Liver (tissue), 8 donors: ENCODE measurements at regions not wholly inside any gene's neighbourhood (a gene's known extent, or its start where the extent isn't known, plus 50 kb on each side); places are given as distances from the start of the nearest gene placed in this dataset.

ENCODE experiments used
- DNase-seq: peaks from one replicate; pipeline ENCODE4 v3.0.0-alpha.2; 2017; ENCODE audit warnings: low spot score
- H3K27ac ChIP-seq, 2 donors: one replicate each; pipeline ENCODE4 v1.7.0; 2013; ENCODE audit warnings: inconsistent platforms in 2 of 2, low read length in 2 of 2, control low read depth in 1 of 2, low read depth in 1 of 2, mild to moderate bottlenecking in 1 of 2
- H3K27me3 ChIP-seq, 4 donors: one replicate each; pipeline versions ENCODE4 v1.6.1 to v1.7.0; 2013; ENCODE audit warnings: low read length in 3 of 4, inconsistent platforms in 1 of 4, mild to moderate bottlenecking in 1 of 4, moderate library complexity in 1 of 4; ENCODE audit not compliant: control insufficient read depth in 4 of 4, insufficient read depth in 4 of 4
- H3K36me3 ChIP-seq, 4 donors: one replicate each; pipeline versions ENCODE4 v1.6.1 to v1.7.0; 2013; ENCODE audit warnings: low read length in 3 of 4, mild to moderate bottlenecking in 3 of 4, low read depth in 1 of 4, moderate library complexity in 1 of 4; ENCODE audit not compliant: control insufficient read depth in 4 of 4, insufficient read depth in 3 of 4
- H3K4me1 ChIP-seq, 4 donors: one replicate each; pipeline versions ENCODE4 v1.6.1 to v1.7.0; 2013; ENCODE audit warnings: low read length in 3 of 4, mild to moderate bottlenecking in 3 of 4, moderate library complexity in 1 of 4; ENCODE audit not compliant: control insufficient read depth in 4 of 4, insufficient read depth in 4 of 4
- H3K4me3 ChIP-seq, 3 donors: one replicate each; pipeline versions ENCODE4 v1.6.1 to v1.7.0; 2013; ENCODE audit warnings: low read length in 3 of 3, control low read depth in 1 of 3, low read depth in 1 of 3, mild to moderate bottlenecking in 1 of 3
- H3K9ac ChIP-seq, 2 donors: one replicate each; pipeline ENCODE4 v1.7.0; 2013; ENCODE audit warnings: low read length in 2 of 2, mild to moderate bottlenecking in 2 of 2, moderate library complexity in 2 of 2, control low read depth in 1 of 2, low read depth in 1 of 2
- H3K9me3 ChIP-seq, 4 donors: one replicate each; pipeline versions ENCODE4 v1.6.1 to v1.7.0; 2013; ENCODE audit warnings: low read length in 3 of 4; ENCODE audit not compliant: control insufficient read depth in 4 of 4
- FOXA1 ChIP-seq: IDR thresholded peaks from 2 replicates; pipeline ENCODE4 v1.6.1; 2016; ENCODE audit warnings: antibody characterized with exemption
- FOXA2 ChIP-seq: IDR thresholded peaks from 2 replicates; pipeline ENCODE4 v1.6.1; 2016; ENCODE audit warnings: antibody characterized with exemption
- GABPA ChIP-seq, 2 donors: IDR thresholded peaks in 1 of 2; conservative IDR thresholded peaks in 1 of 2; 2 replicates each; pipeline ENCODE4 v1.6.1; 2016; ENCODE audit warnings: antibody characterized with exemption in 2 of 2, mild to moderate bottlenecking in 1 of 2, moderate library complexity in 1 of 2
- HNF4A ChIP-seq, 2 donors: conservative IDR thresholded peaks; 2 replicates each; pipeline ENCODE4 v1.6.1; 2016; ENCODE audit warnings: antibody characterized with exemption in 2 of 2, mild to moderate bottlenecking in 2 of 2
- HNF4G ChIP-seq: IDR thresholded peaks from 2 replicates; pipeline ENCODE4 v1.6.1; 2016; ENCODE audit warnings: antibody characterized with exemption
- JUND ChIP-seq, 2 donors: IDR thresholded peaks; 2 replicates each; pipeline ENCODE4 v1.6.1; 2016; ENCODE audit warnings: antibody characterized with exemption in 2 of 2
- NR2F2 ChIP-seq: IDR thresholded peaks from 2 replicates; pipeline ENCODE4 v1.6.1; 2016; ENCODE audit warnings: antibody characterized with exemption
- RAD21 ChIP-seq, 2 donors: IDR thresholded peaks; 2 replicates each; pipeline ENCODE4 v1.6.1; 2016; ENCODE audit warnings: antibody characterized with exemption in 2 of 2, mild to moderate bottlenecking in 2 of 2
- RXRA ChIP-seq, 2 donors: IDR thresholded peaks; 2 replicates each; pipeline ENCODE4 v1.6.1; 2017 to 2018; ENCODE audit warnings: antibody characterized with exemption in 2 of 2, mild to moderate bottlenecking in 1 of 2
- SP1 ChIP-seq: IDR thresholded peaks from 2 replicates; pipeline ENCODE4 v1.6.1; 2018; ENCODE audit warnings: antibody characterized with exemption, mild to moderate bottlenecking
- TAF1 ChIP-seq: conservative IDR thresholded peaks from 2 replicates; pipeline ENCODE4 v1.6.1; 2016; ENCODE audit warnings: antibody characterized with exemption, mild to moderate bottlenecking
- YY1 ChIP-seq: IDR thresholded peaks from 2 replicates; pipeline ENCODE4 v1.6.1; 2016; ENCODE audit warnings: antibody characterized with exemption, mild to moderate bottlenecking
- WGBS: extraction: QIAGEN DNeasy Blood & Tissue Kit; methylation state at CpG from one replicate; pipeline ENCODE4 v1.1.7; 2013; 5-methylcytosine and 5-hydroxymethylcytosine counted together
- TF ChIP-seq, protein P1 (sequence below): IDR thresholded peaks from 2 replicates; pipeline ENCODE4 v1.6.1; 2016; ENCODE audit warnings: antibody characterized with exemption, mild to moderate bottlenecking
- TF ChIP-seq, protein P2 (sequence below): IDR thresholded peaks from 2 replicates; pipeline ENCODE4 v1.6.1; 2016; ENCODE audit warnings: antibody characterized with exemption
- TF ChIP-seq, protein P3 (sequence below): IDR thresholded peaks from 2 replicates; pipeline ENCODE4 v1.6.1; 2016; ENCODE audit warnings: antibody characterized with exemption
- TF ChIP-seq, protein P4 (sequence below): fragments of 150-350 bp; IDR thresholded peaks from 2 replicates; pipeline ENCODE4 v1.5.1; 2017; ENCODE audit warnings: improper control_type of control experiment, low read depth, low read length; ENCODE audit not compliant: missing input control
- donor health status: healthy.
- donor health status: healthy.
- donor health status: healthy.
- donor health status: healthy.
- donor health status: healthy.

DNA sequence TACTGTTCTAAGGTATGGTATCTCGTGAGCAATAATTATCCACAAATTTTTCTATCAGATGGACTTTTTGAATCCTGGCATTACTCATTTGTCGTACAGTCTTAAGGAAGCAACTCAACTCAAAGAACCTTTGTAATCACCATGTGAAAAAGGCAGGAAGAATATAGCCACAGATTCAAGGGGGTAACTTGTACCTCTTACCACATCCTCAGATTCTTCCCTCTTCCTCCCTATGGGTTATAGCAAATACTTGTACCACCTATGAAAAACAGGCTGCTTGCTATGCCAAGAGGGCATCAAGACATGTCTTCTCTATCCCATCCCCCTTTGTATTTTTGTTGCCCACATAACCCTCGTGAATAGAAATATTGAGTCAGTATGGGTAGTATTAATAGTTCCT is 616.6 kb upstream of the USP24 start:
- no peaks in the 10 kb centered on the region for H3K36me3 ChIP-seq
- no peak for DNase-seq
- no peak overlapping the region for H3K27ac ChIP-seq
- no peaks in the 10 kb centered on the region for H3K27me3 ChIP-seq
- TF ChIP-seq, protein P1, sequence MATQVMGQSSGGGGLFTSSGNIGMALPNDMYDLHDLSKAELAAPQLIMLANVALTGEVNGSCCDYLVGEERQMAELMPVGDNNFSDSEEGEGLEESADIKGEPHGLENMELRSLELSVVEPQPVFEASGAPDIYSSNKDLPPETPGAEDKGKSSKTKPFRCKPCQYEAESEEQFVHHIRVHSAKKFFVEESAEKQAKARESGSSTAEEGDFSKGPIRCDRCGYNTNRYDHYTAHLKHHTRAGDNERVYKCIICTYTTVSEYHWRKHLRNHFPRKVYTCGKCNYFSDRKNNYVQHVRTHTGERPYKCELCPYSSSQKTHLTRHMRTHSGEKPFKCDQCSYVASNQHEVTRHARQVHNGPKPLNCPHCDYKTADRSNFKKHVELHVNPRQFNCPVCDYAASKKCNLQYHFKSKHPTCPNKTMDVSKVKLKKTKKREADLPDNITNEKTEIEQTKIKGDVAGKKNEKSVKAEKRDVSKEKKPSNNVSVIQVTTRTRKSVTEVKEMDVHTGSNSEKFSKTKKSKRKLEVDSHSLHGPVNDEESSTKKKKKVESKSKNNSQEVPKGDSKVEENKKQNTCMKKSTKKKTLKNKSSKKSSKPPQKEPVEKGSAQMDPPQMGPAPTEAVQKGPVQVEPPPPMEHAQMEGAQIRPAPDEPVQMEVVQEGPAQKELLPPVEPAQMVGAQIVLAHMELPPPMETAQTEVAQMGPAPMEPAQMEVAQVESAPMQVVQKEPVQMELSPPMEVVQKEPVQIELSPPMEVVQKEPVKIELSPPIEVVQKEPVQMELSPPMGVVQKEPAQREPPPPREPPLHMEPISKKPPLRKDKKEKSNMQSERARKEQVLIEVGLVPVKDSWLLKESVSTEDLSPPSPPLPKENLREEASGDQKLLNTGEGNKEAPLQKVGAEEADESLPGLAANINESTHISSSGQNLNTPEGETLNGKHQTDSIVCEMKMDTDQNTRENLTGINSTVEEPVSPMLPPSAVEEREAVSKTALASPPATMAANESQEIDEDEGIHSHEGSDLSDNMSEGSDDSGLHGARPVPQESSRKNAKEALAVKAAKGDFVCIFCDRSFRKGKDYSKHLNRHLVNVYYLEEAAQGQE = no peak
- TF ChIP-seq FOXA1 = no peak
- no peak for TF ChIP-seq SP1
- TF ChIP-seq RXRA (IDR thresholded peaks at IDR 0.05) = no peak
- no peak for TF ChIP-seq HNF4A (conservative IDR thresholded peaks at IDR 0.05)
- no peak for TF ChIP-seq HNF4G
- TF ChIP-seq, protein P2, sequence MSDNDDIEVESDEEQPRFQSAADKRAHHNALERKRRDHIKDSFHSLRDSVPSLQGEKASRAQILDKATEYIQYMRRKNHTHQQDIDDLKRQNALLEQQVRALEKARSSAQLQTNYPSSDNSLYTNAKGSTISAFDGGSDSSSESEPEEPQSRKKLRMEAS = no peak
- TF ChIP-seq, protein P3, sequence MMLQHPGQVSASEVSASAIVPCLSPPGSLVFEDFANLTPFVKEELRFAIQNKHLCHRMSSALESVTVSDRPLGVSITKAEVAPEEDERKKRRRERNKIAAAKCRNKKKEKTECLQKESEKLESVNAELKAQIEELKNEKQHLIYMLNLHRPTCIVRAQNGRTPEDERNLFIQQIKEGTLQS = no peak
- no peak for TF ChIP-seq TAF1
- H3K4me3 ChIP-seq = no peak overlapping the region
- no peak overlapping the region for H3K9ac ChIP-seq
- whole genome bisulfite sequencing = 79% methylated on average over 3 of the region's 3 CpGs
- H3K4me1 ChIP-seq = peaks cover 0 to 2% (median 0%) of the 10 kb centered on the region in 4 donors
- H3K9me3 ChIP-seq = no peaks in the 10 kb centered on the region

DNA sequence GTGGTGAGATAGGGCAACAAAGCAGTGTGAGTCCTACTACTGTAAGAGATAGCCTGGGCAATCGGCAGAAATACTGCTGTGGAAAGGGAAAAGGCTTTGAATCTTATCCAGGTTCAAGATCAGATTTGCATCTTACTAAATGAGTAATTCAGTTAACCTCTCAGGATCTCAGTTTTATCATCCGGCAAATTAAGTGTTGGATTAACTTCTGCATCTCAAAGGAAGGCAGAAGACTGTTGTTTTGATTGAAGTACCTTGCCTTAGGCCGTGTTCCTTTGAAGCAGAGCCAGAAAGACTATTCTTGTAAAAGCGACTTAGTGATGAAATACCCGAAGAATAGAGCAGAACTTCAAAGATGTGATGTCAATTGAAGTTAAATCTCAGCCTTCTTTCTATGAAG is 612.9 kb upstream of the USP24 start:
- 84% methylated on average over 5 of the region's 5 CpGs for WGBS
- Histone ChIP-seq H3K4me1 (peaks cover 0 to 2% (median 0%) of the 10 kb centered on the region in 4 donors), H3K27me3 (no peaks in the 10 kb centered on the region), H3K27ac (no peak overlapping the region), H3K9me3 (no peaks in the 10 kb centered on the region), H3K4me3 (no peak overlapping the region), H3K9ac (no peak overlapping the region), H3K36me3 (no peaks in the 10 kb centered on the region)
- no peak for DNase-seq
- no peak for TF ChIP-seq TAF1
- no peak for TF ChIP-seq YY1
- TF ChIP-seq JUND (IDR thresholded peaks at IDR 0.05) = no peak

DNA sequence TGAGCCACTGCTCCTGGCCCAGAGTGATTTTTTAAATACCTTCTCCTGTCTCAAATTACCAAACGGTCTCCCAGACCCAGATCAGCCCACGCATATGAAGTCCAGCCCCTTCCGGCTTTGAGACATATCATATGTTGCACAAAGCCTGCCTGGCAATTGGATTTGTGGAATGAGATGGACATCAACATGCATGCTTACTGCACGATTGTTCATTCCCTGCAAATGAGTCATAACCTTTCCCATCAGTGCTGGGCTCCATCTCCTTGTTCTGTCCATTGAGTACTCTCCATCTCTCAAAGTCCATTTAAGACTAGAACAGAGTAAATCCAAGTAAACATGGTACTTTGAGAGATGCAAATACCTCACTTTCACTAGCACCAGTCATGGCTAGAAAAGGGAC is 612.2 kb upstream of the USP24 start:
- Histone ChIP-seq H3K4me3 (no peak overlapping the region), H3K36me3 (no peaks in the 10 kb centered on the region), H3K4me1 (peaks cover 0 to 2% (median 0%) of the 10 kb centered on the region in 4 donors), H3K27ac (no peak overlapping the region), H3K27me3 (no peaks in the 10 kb centered on the region), H3K9ac (no peak overlapping the region), H3K9me3 (no peaks in the 10 kb centered on the region)
- DNase-seq = no peak
- 83% methylated on average over 4 of the region's 4 CpGs for WGBS
- TF ChIP-seq HNF4A (conservative IDR thresholded peaks at IDR 0.05) (peak in 1 of 2 donors; percentile 26), JUND (IDR thresholded peaks at IDR 0.05) (peak in 1 of 2 donors; percentile 27), GABPA (IDR thresholded peaks at IDR 0.05 in 1 of 2, conservative IDR thresholded peaks at IDR 0.05 in 1 of 2) (no peak), HNF4G (no peak), TAF1 (no peak), SP1 (no peak), RAD21 (IDR thresholded peaks at IDR 0.05) (no peak), FOXA2 (no peak), RXRA (IDR thresholded peaks at IDR 0.05) (no peak), NR2F2 (no peak)
- TF ChIP-seq, protein P2 = no peak
- TF ChIP-seq, protein P1 = no peak
- TF ChIP-seq, protein P4, sequence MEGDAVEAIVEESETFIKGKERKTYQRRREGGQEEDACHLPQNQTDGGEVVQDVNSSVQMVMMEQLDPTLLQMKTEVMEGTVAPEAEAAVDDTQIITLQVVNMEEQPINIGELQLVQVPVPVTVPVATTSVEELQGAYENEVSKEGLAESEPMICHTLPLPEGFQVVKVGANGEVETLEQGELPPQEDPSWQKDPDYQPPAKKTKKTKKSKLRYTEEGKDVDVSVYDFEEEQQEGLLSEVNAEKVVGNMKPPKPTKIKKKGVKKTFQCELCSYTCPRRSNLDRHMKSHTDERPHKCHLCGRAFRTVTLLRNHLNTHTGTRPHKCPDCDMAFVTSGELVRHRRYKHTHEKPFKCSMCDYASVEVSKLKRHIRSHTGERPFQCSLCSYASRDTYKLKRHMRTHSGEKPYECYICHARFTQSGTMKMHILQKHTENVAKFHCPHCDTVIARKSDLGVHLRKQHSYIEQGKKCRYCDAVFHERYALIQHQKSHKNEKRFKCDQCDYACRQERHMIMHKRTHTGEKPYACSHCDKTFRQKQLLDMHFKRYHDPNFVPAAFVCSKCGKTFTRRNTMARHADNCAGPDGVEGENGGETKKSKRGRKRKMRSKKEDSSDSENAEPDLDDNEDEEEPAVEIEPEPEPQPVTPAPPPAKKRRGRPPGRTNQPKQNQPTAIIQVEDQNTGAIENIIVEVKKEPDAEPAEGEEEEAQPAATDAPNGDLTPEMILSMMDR = no peak
